Activated CD4-positive, alpha-beta T cell treated with anti-CD3 and anti-CD28 coated beads for 36 hours (primary cell): ENCODE measurements at regions not wholly inside any gene's neighbourhood (a gene's known extent, or its start where the extent isn't known, plus 50 kb on each side); places are given as distances from the start of the nearest gene placed in this dataset.
"Not testable (repeated sequence)": the region's sequence is repeated elsewhere in the genome, so short reads cannot be mapped to it uniquely, and the experiment has no call there.

Experiments used
- ATAC-seq: fragments of 200-7000 bp; cut with Tn5 transposase; one replicate; pipeline ENCODE4 v1.10.0; 2021; ENCODE audit warnings: mild to moderate bottlenecking, moderate library complexity
- CTCF ChIA-PET: fragments of 350-600 bp; sonication (Branson Sonifier 250); formaldehyde crosslinking; loops from one replicate; lab custom pipeline; 2021; ENCODE audit warnings: antibody characterized with exemption; lab: Charles Lee
- POLR2A ChIA-PET: fragments of 350-600 bp; sonication (Branson Sonifier 250); formaldehyde crosslinking; loops from one replicate; lab custom pipeline; 2021; ENCODE audit warnings: antibody characterized with exemption, inconsistent platforms; lab: Charles Lee
- DNase-seq: peaks from one replicate; pipeline ENCODE4 v3.0.0-alpha.2; 2020
- H3K27ac Mint-ChIP-seq: one replicate; pipeline ENCODE4 v1.8.0; 2021; ENCODE audit warnings: mixed read lengths
- H3K27me3 Mint-ChIP-seq: one replicate; pipeline ENCODE4 v1.8.0; 2021; ENCODE audit warnings: mixed read lengths
- H3K36me3 Mint-ChIP-seq: one replicate; pipeline ENCODE4 v1.8.0; 2021; ENCODE audit warnings: low read depth, mixed read lengths
- H3K4me1 Mint-ChIP-seq: one replicate; pipeline ENCODE4 v1.8.0; 2021; ENCODE audit warnings: mixed read lengths
- H3K4me3 Mint-ChIP-seq: one replicate; pipeline ENCODE4 v1.8.0; 2021; ENCODE audit warnings: mild to moderate bottlenecking, moderate library complexity, mixed read lengths
- H3K9me3 Mint-ChIP-seq: one replicate; pipeline ENCODE4 v1.8.0; 2021; ENCODE audit warnings: low read depth, mixed read lengths
- intact Hi-C, 2 experiments: fragments of 100-400 bp; cut with DNase I in 1 of 2; cut with micrococcal nuclease in 1 of 2; formaldehyde crosslinking; loops; one replicate each; pipeline versions ENCODE4 v1.14.2 to v1.15.1; 2022 to 2024; cut with DNase I, micrococcal nuclease

GRCh38 chr5:102670224-102670836, 84.8 kb upstream of the PAM start:
- Mint-ChIP-seq H3K4me1 (no peaks in the 10 kb centered on the region), H3K4me3 (no peak overlapping the region), H3K9me3 (no peaks in the 10 kb centered on the region), H3K27me3 (peaks cover 8% of the 10 kb centered on the region), H3K36me3 (no peaks in the 10 kb centered on the region), H3K27ac (no peak overlapping the region)
- CTCF ChIA-PET: no interaction called here
- ATAC-seq: no peak
- intact Hi-C loops: no loop called here
- POLR2A ChIA-PET: no interaction called here
- peak; percentile 31 for DNase-seq

- H3K27me3 Mint-ChIP-seq, DNase-seq, H3K27ac Mint-ChIP-seq, intact Hi-C loops, H3K4me1 Mint-ChIP-seq, POLR2A ChIA-PET, H3K9me3 Mint-ChIP-seq, ATAC-seq, CTCF ChIA-PET, H3K36me3 Mint-ChIP-seq, H3K4me3 Mint-ChIP-seq: not testable (repeated sequence)
These were observed 83.9 kb upstream of the PAM start for GRCh38 chr5:102671033-102671734.

- no peaks in the 10 kb centered on the region for H3K27me3 Mint-ChIP-seq
- ChIA-PET POLR2A (no interaction called here), CTCF (no interaction called here)
- no peak overlapping the region for H3K27ac Mint-ChIP-seq
- H3K36me3 Mint-ChIP-seq: no peaks in the 10 kb centered on the region
- no peaks in the 10 kb centered on the region for H3K4me1 Mint-ChIP-seq
- H3K9me3 Mint-ChIP-seq: no peaks in the 10 kb centered on the region
- H3K4me3 Mint-ChIP-seq: no peak overlapping the region
- DNase-seq (no peak), ATAC-seq (no peak)
- intact Hi-C loops: no loop called here
These were observed 76.6 kb upstream of the PAM start for GRCh38 chr5:102678267-102679058.

DNA sequence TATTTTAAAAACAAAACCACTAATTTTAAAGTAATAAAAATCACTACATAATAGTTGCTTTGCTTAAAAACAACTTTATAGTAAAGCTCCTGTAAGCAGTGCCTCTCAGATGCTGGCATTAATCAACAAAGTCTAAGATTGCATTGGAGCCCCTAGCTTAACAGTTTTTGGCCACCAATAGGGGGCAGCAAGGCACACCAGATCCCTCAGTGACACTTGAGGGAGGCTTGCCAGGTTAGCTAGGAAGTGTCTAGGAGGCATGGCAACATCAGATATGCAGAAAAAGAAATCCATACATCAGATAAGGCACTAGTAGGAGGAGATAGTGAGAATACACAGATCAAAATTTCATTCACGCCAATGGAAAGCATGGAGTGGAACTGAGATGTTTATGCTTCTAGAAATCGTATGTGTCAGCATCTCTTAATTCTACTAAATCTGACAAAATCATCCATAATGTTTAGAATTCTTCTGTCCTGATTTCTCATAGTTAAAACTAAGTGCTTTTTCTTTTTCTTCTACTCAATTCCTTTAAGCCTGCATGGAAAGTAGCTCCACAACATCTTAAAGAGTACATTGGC, 73.6 kb upstream of the PAM start:
- H3K4me3 Mint-ChIP-seq: no peak overlapping the region
- ATAC-seq: peak; percentile 85
- no peaks in the 10 kb centered on the region for H3K4me1 Mint-ChIP-seq
- peak; percentile 81 for DNase-seq
- ChIA-PET POLR2A (interaction anchor here (0.6 kb wide), 1 partner anchor 355 kb away, joined by 3 read pairs; no protein-coding TSS in a partner anchor), CTCF (interaction anchor here (0.6 to 3.0 kb wide), 56 partner anchors 9 to 543 kb away, joined by 3 to 42 read pairs (median 4); no protein-coding TSS in a partner anchor)
- no peaks in the 10 kb centered on the region for H3K36me3 Mint-ChIP-seq
- H3K27me3 Mint-ChIP-seq: no peaks in the 10 kb centered on the region
- intact Hi-C loops: loop anchor here (1.0 to 10.0 kb wide), 7 partner anchors 111 to 541 kb away; no protein-coding TSS in a partner anchor
- no peaks in the 10 kb centered on the region for H3K9me3 Mint-ChIP-seq
- no peak overlapping the region for H3K27ac Mint-ChIP-seq

- Mint-ChIP-seq H3K27ac (no peak overlapping the region), H3K9me3 (no peaks in the 10 kb centered on the region), H3K4me3 (no peak overlapping the region), H3K27me3 (no peaks in the 10 kb centered on the region), H3K4me1 (no peaks in the 10 kb centered on the region), H3K36me3 (no peaks in the 10 kb centered on the region)
- ATAC-seq (no peak), DNase-seq (no peak)
- intact Hi-C loops: loop anchor here (5.0 to 10.0 kb wide), 3 partner anchors 290 to 540 kb away; no protein-coding TSS in a partner anchor
- POLR2A ChIA-PET: no interaction called here
- CTCF ChIA-PET: interaction anchor here (0.6 to 3.0 kb wide), 39 partner anchors 8 to 542 kb away, joined by 3 to 42 read pairs (median 5); no protein-coding TSS in a partner anchor
These were observed 72.9 kb upstream of the PAM start for GRCh38 chr5:102682101-102682647.

- H3K36me3 Mint-ChIP-seq, ATAC-seq, H3K27ac Mint-ChIP-seq, H3K4me1 Mint-ChIP-seq, CTCF ChIA-PET, POLR2A ChIA-PET, DNase-seq, H3K4me3 Mint-ChIP-seq, H3K27me3 Mint-ChIP-seq, H3K9me3 Mint-ChIP-seq: not testable (repeated sequence)
- intact Hi-C loops: loop anchor here in 1 of 2 experiments (10.0 kb wide), 1 partner anchor 287 kb away; no protein-coding TSS in a partner anchor
These were observed 67.0 kb upstream of the PAM start for GRCh38 chr5:102688076-102688475.

DNA sequence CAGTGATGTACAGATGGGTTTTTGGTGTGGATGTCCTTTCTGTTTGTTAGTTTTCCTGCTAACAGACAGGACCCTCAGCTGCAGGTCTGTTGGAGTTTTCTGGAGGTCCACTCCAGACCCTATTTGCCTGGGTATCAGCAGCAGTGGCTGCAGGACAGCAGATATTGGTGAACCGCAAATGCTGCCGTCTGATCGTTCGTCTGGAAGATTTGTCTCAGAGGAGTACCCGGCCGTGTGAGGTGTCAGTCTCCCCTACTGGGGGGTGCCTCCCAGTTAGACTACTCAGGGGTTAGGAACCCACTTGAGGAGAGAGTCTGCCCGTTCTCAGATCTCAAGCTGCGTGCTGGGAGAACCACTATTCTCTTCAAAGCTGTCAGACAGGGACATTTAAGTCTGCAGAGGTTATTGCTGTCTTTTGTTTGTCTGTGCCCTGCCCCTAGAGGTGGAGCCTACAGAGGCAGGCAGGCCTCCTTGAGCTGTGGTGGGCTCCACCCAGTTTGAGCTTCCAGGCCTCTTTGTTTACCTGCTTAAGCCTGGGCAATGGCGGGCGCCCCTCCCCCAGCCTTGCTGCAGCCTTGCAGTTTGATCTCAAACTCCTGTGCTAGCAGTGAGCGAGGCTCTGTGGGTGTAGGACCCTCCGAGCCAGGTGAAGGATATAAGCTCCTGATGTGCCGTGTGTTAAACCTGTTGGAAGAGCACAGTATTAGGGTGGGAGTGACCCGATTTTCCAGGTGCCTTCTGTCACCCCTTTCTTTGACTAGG, 66.3 kb upstream of the PAM start:
- intact Hi-C loops: loop anchor here in 1 of 2 experiments (10.0 kb wide), 1 partner anchor 286 kb away; no protein-coding TSS in a partner anchor
- DNase-seq, H3K4me1 Mint-ChIP-seq, H3K27ac Mint-ChIP-seq, H3K27me3 Mint-ChIP-seq, H3K4me3 Mint-ChIP-seq, ATAC-seq, POLR2A ChIA-PET, H3K9me3 Mint-ChIP-seq, H3K36me3 Mint-ChIP-seq: not testable (repeated sequence)
- CTCF ChIA-PET: interaction anchor here (2.8 kb wide), 1 partner anchor 7 kb away, joined by 15 read pairs; no protein-coding TSS in a partner anchor

GRCh38 chr5:102690910-102691309, 64.2 kb upstream of the PAM start:
- Mint-ChIP-seq H3K27me3 (no peaks in the 10 kb centered on the region), H3K4me3 (no peak overlapping the region)
- ATAC-seq: no peak

GRCh38 chr5:102691434-102691833, 63.7 kb upstream of the PAM start:
- peaks cover 2% of the 10 kb centered on the region for H3K36me3 Mint-ChIP-seq
- CTCF ChIA-PET: interaction anchor here (0.8 to 2.8 kb wide), 2 partner anchors 9 to 10 kb away, joined by 3 to 15 read pairs; no protein-coding TSS in a partner anchor

More at GRCh38 chr5:102690910-102691309, 64.2 kb upstream of the PAM start:
- intact Hi-C loops: no loop called here
- POLR2A ChIA-PET: no interaction called here
- DNase-seq: no peak
- Mint-ChIP-seq H3K27ac (no peak overlapping the region), H3K9me3 (no peaks in the 10 kb centered on the region), H3K4me1 (no peaks in the 10 kb centered on the region), H3K36me3 (peaks cover 2% of the 10 kb centered on the region)
- CTCF ChIA-PET: interaction anchor here (2.8 kb wide), 1 partner anchor 10 kb away, joined by 15 read pairs; no protein-coding TSS in a partner anchor

GRCh38 chr5:102700120-102700831, 54.8 kb upstream of the PAM start:
- Mint-ChIP-seq H3K4me1 (no peaks in the 10 kb centered on the region), H3K9me3 (no peaks in the 10 kb centered on the region), H3K27ac (no peak overlapping the region), H3K4me3 (no peak overlapping the region), H3K36me3 (no peaks in the 10 kb centered on the region), H3K27me3 (no peaks in the 10 kb centered on the region)
- CTCF ChIA-PET: interaction anchor here (1.0 to 2.9 kb wide), 3 partner anchors 8 to 439 kb away, joined by 3 to 9 read pairs (median 6); no protein-coding TSS in a partner anchor
- intact Hi-C loops: no loop called here
- POLR2A ChIA-PET: no interaction called here
- DNase-seq: no peak
- no peak for ATAC-seq

More at GRCh38 chr5:102691434-102691833, 63.7 kb upstream of the PAM start:
- H3K4me1 Mint-ChIP-seq: no peaks in the 10 kb centered on the region
- H3K27me3 Mint-ChIP-seq: no peaks in the 10 kb centered on the region
- H3K27ac Mint-ChIP-seq: no peak overlapping the region
- DNase-seq (no peak), ATAC-seq (no peak)
- POLR2A ChIA-PET: no interaction called here
- H3K9me3 Mint-ChIP-seq: no peaks in the 10 kb centered on the region
- intact Hi-C loops: no loop called here
- H3K4me3 Mint-ChIP-seq: no peak overlapping the region
